GM04503 (cell line): ENCODE measurements at regions not wholly inside any gene's neighbourhood (a gene's known extent, or its start where the extent isn't known, plus 50 kb on each side); places are given as distances from the start of the nearest gene placed in this dataset.

ENCODE experiments used
- DNase-seq: peaks from one replicate; pipeline ENCODE4 v3.0.0-alpha.2; 2012; ENCODE audit warnings: low read depth

DNA sequence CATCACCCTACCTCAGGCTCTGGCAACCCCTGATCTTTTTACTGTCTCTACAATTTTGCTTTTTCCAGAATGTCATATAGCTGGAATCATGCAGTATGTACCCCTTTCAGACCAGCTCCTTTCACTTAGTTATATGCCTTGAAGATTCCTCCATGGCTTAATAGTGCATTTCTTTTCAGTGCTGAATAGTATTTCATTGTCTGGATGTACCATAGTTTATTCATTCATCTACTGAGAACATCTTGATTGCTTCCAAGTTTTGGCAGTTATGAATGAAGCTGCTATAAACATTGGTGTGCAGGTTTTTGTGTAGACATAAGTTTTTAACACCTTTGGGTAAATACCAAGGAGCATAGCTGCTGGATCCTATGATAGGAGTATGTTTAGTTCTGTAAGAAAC, 50.8 kb upstream of the ANP32A start:
- DNase-seq, result no peak

DNA sequence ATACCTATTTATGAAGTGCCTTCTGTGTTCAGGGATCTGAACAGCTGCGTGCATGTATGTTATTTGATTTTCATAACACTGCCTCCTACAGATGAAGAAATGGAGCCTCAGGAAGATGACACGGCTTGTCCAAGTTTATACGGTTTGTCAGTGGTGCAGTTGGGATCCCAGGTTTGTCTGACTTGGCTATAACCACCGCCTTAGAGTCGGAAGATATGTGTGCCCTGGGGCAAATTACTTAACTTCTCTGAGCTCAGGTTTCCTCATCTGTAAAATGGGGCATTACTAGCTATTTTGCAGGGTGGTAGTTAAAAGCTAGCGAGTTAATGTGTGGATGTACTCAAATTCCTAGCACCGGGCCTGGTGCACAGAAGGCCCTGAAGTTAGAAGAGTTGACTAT, 54.1 kb upstream of the ANP32A start:
- DNase-seq, result no peak

DNA sequence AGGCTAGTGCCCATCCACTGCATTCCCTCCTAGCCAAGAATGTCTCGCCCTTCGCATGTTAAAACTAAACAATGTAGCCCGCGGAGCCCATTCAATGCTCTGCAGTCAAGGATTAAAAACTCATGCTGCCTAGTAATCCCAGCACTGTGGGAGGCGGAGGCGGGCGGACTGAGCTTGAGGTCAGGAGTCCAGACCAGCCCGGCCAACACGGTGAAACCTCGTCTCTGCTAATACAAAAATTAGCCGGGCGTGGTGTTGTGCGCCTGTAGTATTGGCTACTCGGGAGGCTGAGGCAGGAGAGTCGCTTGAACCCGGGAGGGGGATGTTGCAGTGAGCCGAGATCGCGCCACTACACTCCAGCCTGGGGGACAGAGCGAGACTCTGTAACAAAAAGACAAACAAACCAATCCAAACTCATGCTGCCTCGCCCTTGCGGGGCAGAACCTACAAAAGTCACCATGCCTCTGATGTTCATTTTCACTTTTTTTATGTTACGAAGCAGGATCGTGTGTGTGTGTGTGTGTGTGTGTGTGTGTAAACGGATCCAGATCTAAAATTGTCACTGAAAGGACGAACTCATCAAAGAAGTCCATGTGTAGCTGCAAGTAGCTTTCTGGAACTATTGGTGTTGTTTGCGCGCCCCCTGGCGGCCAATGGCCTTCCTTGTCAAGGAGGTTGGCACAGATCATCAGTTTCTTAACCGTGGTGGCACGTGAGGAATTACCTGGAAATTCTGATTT, 54.8 kb upstream of the SPESP1 start:
- DNase-seq, result peak; percentile 39

DNA sequence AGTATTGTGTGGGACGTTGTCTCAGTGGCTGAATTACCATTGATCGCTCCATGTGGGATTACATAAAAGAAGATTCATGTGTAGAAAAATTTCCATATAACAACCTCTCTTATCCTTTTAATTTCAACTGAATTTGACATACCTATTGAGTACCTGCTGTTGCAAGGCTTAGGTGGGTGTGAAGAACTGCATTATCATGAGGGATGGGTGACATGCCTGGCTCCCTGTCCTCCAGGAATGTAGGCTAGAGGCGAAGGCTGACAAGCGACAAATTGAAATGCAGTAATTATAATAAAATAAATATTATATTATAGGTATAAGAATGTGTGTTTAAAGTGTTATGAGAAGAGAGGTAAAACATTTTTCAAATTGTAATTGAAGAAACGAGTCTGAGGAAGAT, 52.7 kb upstream of the SPESP1 start:
- DNase-seq, result no peak

DNA sequence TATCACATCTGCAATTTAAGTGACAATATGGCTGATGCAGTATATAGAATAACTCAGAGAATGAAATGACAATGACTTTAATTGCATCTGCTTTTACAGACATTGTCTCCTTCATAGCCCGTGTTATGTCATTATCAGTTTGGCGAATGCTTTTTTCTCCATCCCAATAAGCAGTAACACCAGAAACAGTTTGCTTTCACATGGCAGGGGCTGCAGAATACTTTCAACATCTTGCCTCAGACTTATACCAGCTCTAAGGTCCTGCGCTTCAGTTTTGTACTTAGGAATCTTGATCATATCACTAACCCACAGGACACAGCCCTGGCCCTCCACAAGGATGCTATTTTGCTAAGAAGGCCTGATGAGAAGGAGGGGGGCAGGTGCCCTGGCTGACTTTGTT, 49.9 kb upstream of the SPESP1 start:
- no peak for DNase-seq
